ENCODE measurements at regions not wholly inside any gene's neighbourhood (a gene's known extent, or its start where the extent isn't known, plus 50 kb on each side); places are given as distances from the start of the nearest gene placed in this dataset.

GRCh38 chr12:75724928-75725312 is 213.5 kb upstream of the KRR1 start:
- DNase-seq (ENCODE audit: low spot score): peak; percentile 49

GRCh38 chr12:75724307-75724927 is 213.0 kb upstream of the KRR1 start:
- no peak for DNase-seq (ENCODE audit: low spot score)

- no peak for DNase-seq (ENCODE audit: low spot score)
Observed at GRCh38 chr12:75722714-75723200, 211.3 kb upstream of the KRR1 start.

- DNase-seq (ENCODE audit: low spot score): no peak
Observed at GRCh38 chr12:75721796-75722195, 210.4 kb upstream of the KRR1 start.

- DNase-seq (ENCODE audit: low spot score): no peak
Observed at GRCh38 chr12:75720812-75721641, 209.6 kb upstream of the KRR1 start.

- DNase-seq (ENCODE audit: low spot score): no peak
Observed at GRCh38 chr12:75717902-75718301, 206.5 kb upstream of the KRR1 start.

GRCh38 chr12:75716291-75717025 is 205.0 kb upstream of the KRR1 start:
- DNase-seq (ENCODE audit: low spot score): no peak

- DNase-seq (ENCODE audit: low spot score): no peak
Observed at GRCh38 chr12:75715682-75716081, 204.3 kb upstream of the KRR1 start.

GRCh38 chr12:75715323-75715644 is 203.9 kb upstream of the KRR1 start:
- DNase-seq (ENCODE audit: low spot score): no peak

- no peak for DNase-seq (ENCODE audit: low spot score)
Observed at GRCh38 chr12:75714462-75715322, 203.3 kb upstream of the KRR1 start.

- no peak for DNase-seq (ENCODE audit: low spot score)
Observed at GRCh38 chr12:75713434-75713833, 202.0 kb upstream of the KRR1 start.

GRCh38 chr12:75712223-75712622 is 200.8 kb upstream of the KRR1 start:
- no peak for DNase-seq (ENCODE audit: low spot score)

- no peak for DNase-seq (ENCODE audit: low spot score)
Observed at GRCh38 chr12:75711271-75711670, 199.9 kb upstream of the KRR1 start.

- DNase-seq (ENCODE audit: low spot score): no peak
Observed at GRCh38 chr12:75710361-75711069, 199.1 kb upstream of the KRR1 start.

GRCh38 chr12:75709503-75709902 is 198.1 kb upstream of the KRR1 start:
- DNase-seq (ENCODE audit: low spot score): no peak

- no peak for DNase-seq (ENCODE audit: low spot score)
Observed at GRCh38 chr12:75708802-75709201, 197.4 kb upstream of the KRR1 start.

- no peak for DNase-seq (ENCODE audit: low spot score)
Observed at GRCh38 chr12:75707983-75708382, 196.6 kb upstream of the KRR1 start.

GRCh38 chr12:75706786-75707605 is 195.6 kb upstream of the KRR1 start:
- no peak for DNase-seq (ENCODE audit: low spot score)

- DNase-seq (ENCODE audit: low spot score): peak; percentile 87
Observed at GRCh38 chr12:75705749-75706711, 194.6 kb upstream of the KRR1 start.

All from COLO829 (cell line).